Muscle of leg (tissue), 3 donors: ENCODE measurements at regions not wholly inside any gene's neighbourhood (a gene's known extent, or its start where the extent isn't known, plus 50 kb on each side); places are given as distances from the start of the nearest gene placed in this dataset.

Experiments
- DNase-seq: peaks from one replicate; pipeline ENCODE4 v3.0.0; 2013
- H3K27ac ChIP-seq: one replicate; pipeline ENCODE4 v1.5.1; 2013; ENCODE audit warnings: mild to moderate bottlenecking, low read length, control low read depth
- H3K27me3 ChIP-seq: one replicate; pipeline ENCODE4 v1.6.1; 2013; ENCODE audit warnings: low read length; ENCODE audit not compliant: control insufficient read depth, insufficient read depth
- H3K36me3 ChIP-seq: one replicate; pipeline ENCODE4 v1.6.1; 2013; ENCODE audit warnings: low read length; ENCODE audit not compliant: control insufficient read depth, insufficient read depth
- H3K4me1 ChIP-seq: one replicate; pipeline ENCODE4 v1.6.1; 2013; ENCODE audit warnings: low read length; ENCODE audit not compliant: control insufficient read depth, insufficient read depth
- H3K4me3 ChIP-seq: one replicate; pipeline ENCODE4 v1.5.1; 2013; ENCODE audit warnings: low read length, control low read depth
- H3K9me3 ChIP-seq: replicated peaks from 2 replicates; pipeline ENCODE4 v1.6.1; 2013; ENCODE audit warnings: low read depth, low read length; ENCODE audit not compliant: control insufficient read depth
- WGBS: methylation state at CpG from one replicate; pipeline ENCODE4 v1.1.5; 2013; ENCODE audit warnings: missing lambda C conversion rate; ENCODE audit not compliant: insufficient coverage; 5-methylcytosine and 5-hydroxymethylcytosine counted together

GRCh38 chr14:49438256-49438770 is 147.9 kb downstream of the RPS29 start:
- H3K27ac ChIP-seq = no peak overlapping the region
- no peak overlapping the region for H3K4me3 ChIP-seq

DNA sequence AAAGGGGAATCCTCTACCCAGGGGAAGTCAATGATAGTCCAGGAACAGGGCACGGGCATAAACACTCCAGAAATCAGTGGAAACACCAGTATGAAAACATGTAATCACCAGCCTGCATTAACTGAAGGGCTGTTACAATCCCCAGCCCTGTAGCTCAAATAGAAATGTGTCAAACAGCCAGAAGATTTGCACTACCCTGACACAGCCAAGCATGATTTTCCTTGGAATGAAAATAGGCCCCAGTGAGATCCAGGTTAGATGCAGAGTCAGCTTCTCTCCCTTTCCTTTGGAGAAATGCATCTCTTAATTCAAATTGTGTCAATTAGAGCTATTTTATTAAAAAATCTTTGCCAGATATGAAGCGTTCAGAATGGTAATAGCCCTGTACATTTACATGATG is 158.1 kb downstream of the RPS29 start:
- no peak for DNase-seq
- no peak overlapping the region for H3K27ac ChIP-seq
- WGBS = no CpG with 5 or more reads among the region's 2 CpGs
- no peaks in the 10 kb centered on the region for H3K4me1 ChIP-seq
- H3K9me3 ChIP-seq = peaks cover 5% of the 10 kb centered on the region
- H3K27me3 ChIP-seq = no peaks in the 10 kb centered on the region
- no peaks in the 10 kb centered on the region for H3K36me3 ChIP-seq
- H3K4me3 ChIP-seq = no peak overlapping the region

More at GRCh38 chr14:49438256-49438770, 147.9 kb downstream of the RPS29 start:
- Histone ChIP-seq H3K27me3 (no peaks in the 10 kb centered on the region), H3K4me1 (no peaks in the 10 kb centered on the region), H3K36me3 (no peaks in the 10 kb centered on the region), H3K9me3 (peaks cover 6% of the 10 kb centered on the region)
- 40% methylated on average over 1 of the region's 4 CpGs for WGBS
- DNase-seq = no peak

GRCh38 chr14:49427117-49427516 is 159.1 kb downstream of the RPS29 start:
- Histone ChIP-seq H3K4me1 (no peaks in the 10 kb centered on the region), H3K4me3 (no peak overlapping the region), H3K9me3 (no peaks in the 10 kb centered on the region), H3K36me3 (no peaks in the 10 kb centered on the region), H3K27me3 (no peaks in the 10 kb centered on the region), H3K27ac (no peak overlapping the region)
- 20% methylated on average over 1 of the region's 8 CpGs for WGBS
- DNase-seq = no peak

GRCh38 chr14:49425921-49426320 is 160.3 kb downstream of the RPS29 start:
- WGBS = 100% methylated on average over 1 of the region's 1 CpG

DNA sequence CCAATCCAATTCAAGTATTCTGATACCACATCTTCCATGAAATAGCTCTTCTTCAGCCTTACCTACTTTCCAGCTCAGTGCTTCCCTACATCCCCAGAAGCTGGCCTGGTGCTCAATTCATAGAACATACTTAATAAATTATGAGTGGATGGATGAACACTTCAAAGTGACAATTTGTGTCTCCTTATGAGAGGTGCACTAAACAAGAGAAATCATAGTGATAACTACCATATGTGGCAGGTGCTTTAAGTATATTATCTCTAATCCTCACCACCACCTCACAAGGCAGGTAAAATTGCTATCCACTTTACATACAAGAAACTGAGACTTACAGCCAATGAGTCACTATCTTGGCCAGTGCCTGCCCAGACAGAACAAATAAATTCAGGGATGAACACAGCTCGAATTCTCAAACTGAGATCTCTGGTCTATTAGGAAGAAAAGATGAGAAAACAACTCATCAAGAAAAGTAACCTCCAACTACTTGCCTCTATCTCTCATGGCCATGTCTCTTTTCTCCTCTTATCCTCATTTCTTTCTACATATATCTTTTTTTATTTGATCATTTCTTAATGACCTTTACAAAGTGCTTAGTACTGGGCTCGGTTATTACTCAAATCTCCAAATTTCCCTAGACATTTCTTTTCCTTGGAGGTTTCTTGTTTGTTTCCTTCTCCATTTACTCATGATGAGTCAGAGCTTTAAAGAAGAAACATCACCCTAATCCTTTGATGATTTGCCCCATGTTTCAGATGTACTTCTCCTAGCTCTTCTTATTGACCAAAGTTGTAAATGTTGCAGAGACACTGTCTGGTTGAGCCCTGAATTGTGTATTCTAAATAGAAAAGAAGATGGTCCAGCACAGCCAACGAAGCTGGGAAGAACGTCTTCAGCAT is 161.5 kb downstream of the RPS29 start:
- Histone ChIP-seq H3K27ac (no peak overlapping the region), H3K9me3 (no peaks in the 10 kb centered on the region), H3K36me3 (no peaks in the 10 kb centered on the region), H3K27me3 (no peaks in the 10 kb centered on the region), H3K4me3 (no peak overlapping the region), H3K4me1 (no peaks in the 10 kb centered on the region)
- WGBS = 72% methylated on average over 2 of the region's 4 CpGs
- DNase-seq = no peak

More at GRCh38 chr14:49425921-49426320, 160.3 kb downstream of the RPS29 start:
- DNase-seq = no peak
- H3K27me3 ChIP-seq = no peaks in the 10 kb centered on the region
- no peaks in the 10 kb centered on the region for H3K9me3 ChIP-seq
- H3K4me1 ChIP-seq = no peaks in the 10 kb centered on the region
- H3K36me3 ChIP-seq = no peaks in the 10 kb centered on the region
- no peak overlapping the region for H3K27ac ChIP-seq
- no peak overlapping the region for H3K4me3 ChIP-seq

- H3K36me3 ChIP-seq = no peaks in the 10 kb centered on the region
- H3K4me1 ChIP-seq = no peaks in the 10 kb centered on the region
- no peaks in the 10 kb centered on the region for H3K27me3 ChIP-seq
- no peak for DNase-seq
- H3K4me3 ChIP-seq = no peak overlapping the region
- no CpG with 5 or more reads among the region's 3 CpGs for WGBS
- H3K27ac ChIP-seq = no peak overlapping the region
- no peaks in the 10 kb centered on the region for H3K9me3 ChIP-seq
Observed at GRCh38 chr14:49420201-49420600, 166.0 kb downstream of the RPS29 start.

DNA sequence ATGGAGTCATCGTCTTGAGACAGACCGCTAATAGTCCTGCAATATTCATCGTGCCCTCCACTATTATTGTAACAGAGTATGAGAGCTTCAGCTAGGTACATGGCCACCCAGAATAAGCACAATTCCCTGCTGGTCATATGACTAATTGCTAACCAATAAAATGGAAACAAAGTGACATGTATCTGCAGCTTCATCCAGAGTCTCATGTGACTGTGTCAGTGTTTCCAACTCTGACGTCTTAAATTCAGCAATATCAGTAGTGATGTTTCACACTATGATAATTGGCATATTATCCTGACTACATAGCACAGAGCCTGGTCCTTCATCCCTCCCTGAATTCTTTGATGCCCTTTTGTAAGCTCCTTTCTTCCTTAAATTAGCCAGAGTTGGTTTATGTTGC is 167.4 kb downstream of the RPS29 start:
- Histone ChIP-seq H3K36me3 (no peaks in the 10 kb centered on the region), H3K4me3 (no peak overlapping the region), H3K27ac (no peak overlapping the region), H3K9me3 (no peaks in the 10 kb centered on the region), H3K27me3 (no peaks in the 10 kb centered on the region), H3K4me1 (no peaks in the 10 kb centered on the region)
- DNase-seq = no peak
- 90% methylated on average over 2 of the region's 4 CpGs for WGBS

GRCh38 chr14:49417790-49418189 is 168.4 kb downstream of the RPS29 start:
- no peaks in the 10 kb centered on the region for H3K36me3 ChIP-seq
- DNase-seq = no peak
- H3K4me3 ChIP-seq = no peak overlapping the region
- no peaks in the 10 kb centered on the region for H3K9me3 ChIP-seq
- H3K27me3 ChIP-seq = no peaks in the 10 kb centered on the region
- H3K4me1 ChIP-seq = no peaks in the 10 kb centered on the region
- no peak overlapping the region for H3K27ac ChIP-seq

DNA sequence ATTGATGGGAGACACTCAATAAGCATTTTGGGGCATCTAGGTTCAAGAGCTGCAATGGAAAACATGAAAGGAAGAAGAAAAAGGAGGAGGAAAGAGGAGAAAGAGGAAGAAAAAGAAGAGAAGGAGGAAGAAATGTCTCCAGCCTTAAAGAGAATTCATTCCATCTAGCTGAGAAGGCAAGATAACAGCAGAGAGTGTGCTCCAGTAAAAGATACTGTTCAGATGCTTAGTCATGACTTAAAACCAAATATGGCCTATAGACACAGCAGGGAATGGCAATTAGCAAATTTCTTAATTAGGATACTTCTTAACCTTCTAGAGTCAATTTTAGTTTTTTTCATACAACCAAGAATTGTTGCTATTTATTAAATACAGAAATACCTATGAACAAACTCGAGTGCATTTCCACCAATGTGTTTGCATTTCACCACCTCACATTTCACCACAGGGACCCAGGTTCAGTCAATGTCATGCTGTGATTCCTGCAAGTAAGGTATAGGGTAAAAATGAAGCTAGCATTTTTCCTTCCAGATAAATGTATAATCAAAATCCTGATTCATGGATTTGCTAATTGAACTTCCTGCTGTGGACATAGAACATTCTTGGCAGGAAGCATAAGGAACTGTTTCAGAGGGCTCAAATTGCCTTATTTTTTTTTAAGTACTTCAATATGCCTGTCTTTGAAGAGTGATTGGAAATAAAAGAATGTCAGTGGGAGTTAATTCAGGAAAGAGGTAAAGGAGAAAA is 177.8 kb downstream of the RPS29 start:
- no peaks in the 10 kb centered on the region for H3K36me3 ChIP-seq
- no peaks in the 10 kb centered on the region for H3K9me3 ChIP-seq
- no peak overlapping the region for H3K27ac ChIP-seq
- H3K4me1 ChIP-seq = no peaks in the 10 kb centered on the region
- no CpG with 5 or more reads among the region's 1 CpG for WGBS
- H3K4me3 ChIP-seq = no peak overlapping the region
- H3K27me3 ChIP-seq = no peaks in the 10 kb centered on the region
- no peak for DNase-seq

DNA sequence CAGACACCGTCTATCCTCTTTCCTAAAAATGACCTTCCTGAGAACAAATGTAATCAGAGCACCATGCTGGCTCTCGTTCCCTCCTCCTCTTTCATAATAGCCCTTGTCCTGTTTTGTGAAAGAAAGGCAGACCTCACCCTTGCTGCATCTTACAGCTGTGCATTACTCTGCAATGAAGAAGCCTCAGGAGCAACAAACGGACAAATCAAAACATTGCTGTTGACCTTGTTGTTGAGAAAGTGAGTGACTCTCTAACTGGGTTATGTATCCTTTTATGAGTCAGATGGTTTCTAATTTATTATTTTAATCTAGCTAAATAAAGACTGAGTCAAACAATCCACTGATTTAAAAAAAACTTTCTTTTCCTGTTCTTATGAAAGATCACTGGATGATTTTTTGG is 180.9 kb downstream of the RPS29 start:
- Histone ChIP-seq H3K27ac (no peak overlapping the region), H3K9me3 (no peaks in the 10 kb centered on the region), H3K4me3 (no peak overlapping the region), H3K36me3 (no peaks in the 10 kb centered on the region), H3K4me1 (no peaks in the 10 kb centered on the region), H3K27me3 (no peaks in the 10 kb centered on the region)
- WGBS = 50% methylated on average over 1 of the region's 3 CpGs
- DNase-seq = no peak
